ENCODE measurements at regions not wholly inside any gene's neighbourhood (a gene's known extent, or its start where the extent isn't known, plus 50 kb on each side); places are given as distances from the start of the nearest gene placed in this dataset.

DNA sequence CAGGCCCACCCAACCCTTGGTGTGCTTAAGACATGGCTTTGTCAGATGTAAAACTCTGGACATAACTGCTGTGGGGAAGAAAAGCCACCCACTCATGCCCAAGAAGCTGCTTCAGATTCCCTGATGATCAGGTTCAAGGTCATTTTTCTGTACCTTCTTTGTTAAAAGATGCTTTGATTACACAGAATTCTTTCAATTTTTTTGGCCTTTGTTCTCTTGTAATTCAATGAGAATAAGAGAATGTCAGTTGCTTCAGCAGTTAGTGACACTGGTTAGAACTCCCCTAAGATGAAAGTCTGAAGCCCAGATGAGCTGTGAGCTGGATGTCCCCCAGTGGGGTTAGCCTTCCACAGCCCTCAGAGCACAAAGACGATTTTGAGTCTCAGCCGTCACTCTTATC lies 152.7 kb downstream of the CHRM3 start:
- TF ChIP-seq POLR2AphosphoS5 (IDR thresholded peaks at IDR 0.05), result no peak
- no peak for TF ChIP-seq POLR2A (IDR thresholded peaks at IDR 0.05)
- TF ChIP-seq, protein P1, sequence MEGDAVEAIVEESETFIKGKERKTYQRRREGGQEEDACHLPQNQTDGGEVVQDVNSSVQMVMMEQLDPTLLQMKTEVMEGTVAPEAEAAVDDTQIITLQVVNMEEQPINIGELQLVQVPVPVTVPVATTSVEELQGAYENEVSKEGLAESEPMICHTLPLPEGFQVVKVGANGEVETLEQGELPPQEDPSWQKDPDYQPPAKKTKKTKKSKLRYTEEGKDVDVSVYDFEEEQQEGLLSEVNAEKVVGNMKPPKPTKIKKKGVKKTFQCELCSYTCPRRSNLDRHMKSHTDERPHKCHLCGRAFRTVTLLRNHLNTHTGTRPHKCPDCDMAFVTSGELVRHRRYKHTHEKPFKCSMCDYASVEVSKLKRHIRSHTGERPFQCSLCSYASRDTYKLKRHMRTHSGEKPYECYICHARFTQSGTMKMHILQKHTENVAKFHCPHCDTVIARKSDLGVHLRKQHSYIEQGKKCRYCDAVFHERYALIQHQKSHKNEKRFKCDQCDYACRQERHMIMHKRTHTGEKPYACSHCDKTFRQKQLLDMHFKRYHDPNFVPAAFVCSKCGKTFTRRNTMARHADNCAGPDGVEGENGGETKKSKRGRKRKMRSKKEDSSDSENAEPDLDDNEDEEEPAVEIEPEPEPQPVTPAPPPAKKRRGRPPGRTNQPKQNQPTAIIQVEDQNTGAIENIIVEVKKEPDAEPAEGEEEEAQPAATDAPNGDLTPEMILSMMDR (IDR thresholded peaks at IDR 0.05), result no peak
- no peak for TF ChIP-seq EP300 (IDR thresholded peaks at IDR 0.05)

Data from stomach (tissue), 4 donors.